Nephron progenitor cell (in vitro differentiated cells): ENCODE measurements at regions not wholly inside any gene's neighbourhood (a gene's known extent, or its start where the extent isn't known, plus 50 kb on each side); places are given as distances from the start of the nearest gene placed in this dataset.
"Not testable (repeated sequence)": the region's sequence is repeated elsewhere in the genome, so short reads cannot be mapped to it uniquely, and the experiment has no call there.

Experiments used
- DNase-seq: peaks from one replicate; pipeline ENCODE4 v3.0.0; 2021
- H3K27ac Mint-ChIP-seq: 2 replicates; pipeline ENCODE4 v1.8.0; 2021; ENCODE audit warnings: mild to moderate bottlenecking, moderate library complexity, mixed read lengths
- H3K27me3 Mint-ChIP-seq: 2 replicates; pipeline ENCODE4 v1.8.0; 2021; ENCODE audit warnings: mild to moderate bottlenecking, low read depth, mixed read lengths; ENCODE audit not compliant: poor library complexity
- H3K36me3 Mint-ChIP-seq: 2 replicates; pipeline ENCODE4 v1.8.0; 2021; ENCODE audit warnings: low read depth, mixed read lengths
- H3K4me1 Mint-ChIP-seq: 2 replicates; pipeline ENCODE4 v1.8.0; 2021; ENCODE audit warnings: mixed read lengths
- H3K4me3 Mint-ChIP-seq: 2 replicates; pipeline ENCODE4 v1.8.0; 2021; ENCODE audit warnings: mild to moderate bottlenecking, moderate library complexity, mixed read lengths
- H3K9me3 Mint-ChIP-seq: 2 replicates; pipeline ENCODE4 v1.8.0; 2021; ENCODE audit warnings: mild to moderate bottlenecking, moderate library complexity, mixed read lengths
- TF ChIP-seq, protein P1 (sequence below): fragments of 200-600 bp; sonication (generic); IDR thresholded peaks from 2 replicates; pipeline ENCODE4 v1.5.0; 2021; ENCODE audit warnings: antibody characterized with exemption

- no peak overlapping the region for H3K27ac Mint-ChIP-seq
- no peaks in the 10 kb centered on the region for H3K4me1 Mint-ChIP-seq
- peaks cover 8% of the 10 kb centered on the region for H3K9me3 Mint-ChIP-seq
- no peaks in the 10 kb centered on the region for H3K27me3 Mint-ChIP-seq
- DNase-seq, result no peak
- TF ChIP-seq, protein P1, sequence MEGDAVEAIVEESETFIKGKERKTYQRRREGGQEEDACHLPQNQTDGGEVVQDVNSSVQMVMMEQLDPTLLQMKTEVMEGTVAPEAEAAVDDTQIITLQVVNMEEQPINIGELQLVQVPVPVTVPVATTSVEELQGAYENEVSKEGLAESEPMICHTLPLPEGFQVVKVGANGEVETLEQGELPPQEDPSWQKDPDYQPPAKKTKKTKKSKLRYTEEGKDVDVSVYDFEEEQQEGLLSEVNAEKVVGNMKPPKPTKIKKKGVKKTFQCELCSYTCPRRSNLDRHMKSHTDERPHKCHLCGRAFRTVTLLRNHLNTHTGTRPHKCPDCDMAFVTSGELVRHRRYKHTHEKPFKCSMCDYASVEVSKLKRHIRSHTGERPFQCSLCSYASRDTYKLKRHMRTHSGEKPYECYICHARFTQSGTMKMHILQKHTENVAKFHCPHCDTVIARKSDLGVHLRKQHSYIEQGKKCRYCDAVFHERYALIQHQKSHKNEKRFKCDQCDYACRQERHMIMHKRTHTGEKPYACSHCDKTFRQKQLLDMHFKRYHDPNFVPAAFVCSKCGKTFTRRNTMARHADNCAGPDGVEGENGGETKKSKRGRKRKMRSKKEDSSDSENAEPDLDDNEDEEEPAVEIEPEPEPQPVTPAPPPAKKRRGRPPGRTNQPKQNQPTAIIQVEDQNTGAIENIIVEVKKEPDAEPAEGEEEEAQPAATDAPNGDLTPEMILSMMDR, result no peak
- no peaks in the 10 kb centered on the region for H3K36me3 Mint-ChIP-seq
- H3K4me3 Mint-ChIP-seq, result no peak overlapping the region
These were observed 66.9 kb upstream of the GRID2 start for GRCh38 chr4:92236877-92237276.

DNA sequence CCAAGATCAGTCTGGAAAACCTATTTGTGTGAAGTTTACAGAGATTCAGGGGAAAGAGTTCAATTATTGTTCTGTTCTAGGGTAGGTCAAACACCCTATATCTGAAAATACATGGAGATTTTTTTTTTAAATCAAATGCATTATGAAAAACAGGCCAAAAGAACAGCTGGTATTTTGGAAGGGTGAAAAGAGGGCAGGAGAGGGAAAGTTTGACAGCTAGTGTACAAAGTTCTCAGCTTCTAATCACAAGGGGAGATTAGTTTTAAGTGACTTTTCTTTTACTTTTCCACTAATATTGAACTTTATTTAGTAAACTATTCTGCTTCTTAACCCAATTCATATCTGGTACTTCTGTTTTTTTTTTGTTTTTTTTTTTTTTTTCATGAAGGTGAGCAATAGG is 66.2 kb upstream of the GRID2 start:
- DNase-seq, result no peak
- H3K4me3 Mint-ChIP-seq, result no peak overlapping the region
- peaks cover 8% of the 10 kb centered on the region for H3K9me3 Mint-ChIP-seq
- H3K27me3 Mint-ChIP-seq, result no peaks in the 10 kb centered on the region
- no peak overlapping the region for H3K27ac Mint-ChIP-seq
- no peaks in the 10 kb centered on the region for H3K36me3 Mint-ChIP-seq
- TF ChIP-seq, protein P1, result no peak
- H3K4me1 Mint-ChIP-seq, result no peaks in the 10 kb centered on the region

DNA sequence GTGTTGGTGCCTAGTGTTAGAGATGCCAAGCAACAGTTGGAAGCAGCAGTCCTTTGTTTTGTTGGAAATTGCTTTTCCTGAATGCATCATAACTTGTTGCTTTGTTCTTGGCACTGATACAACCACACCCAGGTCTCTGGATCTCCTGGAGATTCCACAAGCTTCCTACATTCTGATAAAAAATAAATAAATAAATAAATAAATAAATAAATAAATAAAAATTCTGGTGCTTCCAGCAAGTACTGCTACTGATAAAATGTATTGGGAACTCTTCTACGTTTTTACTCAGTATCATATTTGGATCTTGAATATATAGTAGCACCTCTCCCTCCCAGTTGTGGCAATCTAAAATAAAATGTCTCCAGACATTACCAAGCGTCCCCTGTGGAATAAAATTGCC is 62.7 kb upstream of the GRID2 start:
- Mint-ChIP-seq H3K36me3 (no peaks in the 10 kb centered on the region), H3K4me1 (no peaks in the 10 kb centered on the region), H3K27me3 (no peaks in the 10 kb centered on the region), H3K27ac (no peak overlapping the region), H3K9me3 (peaks cover 8% of the 10 kb centered on the region), H3K4me3 (no peak overlapping the region)
- TF ChIP-seq, protein P1, result no peak
- DNase-seq, result no peak

- Mint-ChIP-seq H3K36me3 (no peaks in the 10 kb centered on the region), H3K4me1 (no peaks in the 10 kb centered on the region), H3K27me3 (no peaks in the 10 kb centered on the region), H3K4me3 (no peak overlapping the region), H3K27ac (no peak overlapping the region), H3K9me3 (no peaks in the 10 kb centered on the region)
- DNase-seq, result no peak
- TF ChIP-seq, protein P1, result no peak
These were observed 57.4 kb upstream of the GRID2 start for GRCh38 chr4:92246384-92246783.

DNA sequence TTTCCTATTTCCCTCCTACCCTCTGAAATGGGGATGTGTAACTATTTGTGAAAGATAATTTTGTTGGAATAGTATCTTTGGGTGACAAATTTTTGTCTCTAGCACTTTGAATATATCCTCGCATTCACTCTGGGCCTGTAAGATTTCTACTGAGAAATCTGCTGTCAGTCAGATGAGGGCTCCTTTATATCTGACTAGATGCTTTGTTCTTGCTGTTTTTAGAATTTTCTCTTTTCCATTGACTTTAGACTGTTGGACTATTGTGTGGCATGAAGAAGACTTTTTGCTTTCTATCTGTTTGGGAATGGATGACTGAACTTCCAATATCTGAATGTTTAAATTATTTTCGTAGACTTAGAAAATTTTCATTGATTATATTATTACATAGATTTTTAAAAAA is 54.2 kb upstream of the GRID2 start:
- Mint-ChIP-seq H3K4me1 (no peaks in the 10 kb centered on the region), H3K36me3 (no peaks in the 10 kb centered on the region), H3K27me3 (no peaks in the 10 kb centered on the region), H3K9me3 (peaks cover 14% of the 10 kb centered on the region), H3K27ac (no peak overlapping the region), H3K4me3 (no peak overlapping the region)
- TF ChIP-seq, protein P1, result no peak
- DNase-seq, result no peak

DNA sequence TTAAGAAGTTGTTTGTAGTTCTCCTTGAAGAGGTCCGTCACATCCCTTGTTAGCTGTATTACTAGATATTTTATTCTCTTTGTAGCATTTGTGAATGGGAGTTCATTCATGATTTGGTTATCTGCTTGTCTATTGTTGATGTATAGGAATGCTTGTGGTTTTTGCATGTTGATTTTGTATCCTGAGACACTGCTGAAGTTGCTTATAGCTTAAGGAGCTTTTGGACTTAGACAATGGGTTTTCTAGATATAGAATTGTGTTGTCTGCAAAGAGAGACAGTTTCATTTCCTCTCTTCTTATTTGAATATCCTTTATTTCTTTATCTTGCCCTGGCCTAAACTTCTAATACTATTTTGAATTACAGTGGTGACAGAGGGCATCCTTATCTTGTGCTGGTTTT is 52.1 kb upstream of the GRID2 start:
- Mint-ChIP-seq H3K27ac (no peak overlapping the region), H3K27me3 (peaks cover 4% of the 10 kb centered on the region), H3K9me3 (peaks cover 29% of the 10 kb centered on the region), H3K4me1 (no peaks in the 10 kb centered on the region), H3K36me3 (no peaks in the 10 kb centered on the region), H3K4me3 (no peak overlapping the region)
- TF ChIP-seq, protein P1, result no peak
- DNase-seq, result no peak

GRCh38 chr4:92252358-92252757 is 51.4 kb upstream of the GRID2 start:
- H3K4me3 Mint-ChIP-seq, H3K36me3 Mint-ChIP-seq, H3K4me1 Mint-ChIP-seq, H3K27me3 Mint-ChIP-seq, DNase-seq, H3K27ac Mint-ChIP-seq: not testable (repeated sequence)
- peaks cover 33% of the 10 kb centered on the region for H3K9me3 Mint-ChIP-seq
